PC-3 (cell line): ENCODE measurements at regions not wholly inside any gene's neighbourhood (a gene's known extent, or its start where the extent isn't known, plus 50 kb on each side); places are given as distances from the start of the nearest gene placed in this dataset.
A peak's percentile ranks its signal among the peaks of the same experiment; 100 is the strongest.
"Not testable (repeated sequence)": the region's sequence is repeated elsewhere in the genome, so short reads cannot be mapped to it uniquely, and the experiment has no call there.

ENCODE experiments used
- ATAC-seq: fragments of 200-7000 bp; cut with Tn5 transposase; 2 replicates; pipeline ENCODE4 v1.9.1; 2020; ENCODE audit warnings: mild to moderate bottlenecking, moderate library complexity
- BruUV-seq: library from RNA; stranded (reverse); fragments of 400-500 nt; replicated peaks from 2 replicates; lab custom pipeline; 2021; lab: Mats Ljungman, UMichigan
- CTCF ChIA-PET: fragments of 300-600 bp; sonication (Branson Sonifier 250); formaldehyde crosslinking; loops from one replicate; lab custom pipeline; 2022; ENCODE audit warnings: antibody characterized with exemption; lab: Charles Lee
- POLR2A ChIA-PET: fragments of 300-600 bp; sonication (Branson Sonifier 250); formaldehyde crosslinking; loops from one replicate; lab custom pipeline; 2022; ENCODE audit warnings: antibody characterized with exemption; ENCODE audit not compliant: unreplicated experiment; lab: Charles Lee
- DNase-seq: peaks from one replicate; pipeline ENCODE4 v3.0.0-alpha.2; 2015
- H2AFZ ChIP-seq: fragments of 300-600 bp; sonication (generic); 2 replicates; pipeline ENCODE4 v1.6.0; 2016; ENCODE audit warnings: antibody characterized with exemption, low read length
- H3F3A ChIP-seq: fragments of 300-600 bp; sonication (generic); one replicate; pipeline ENCODE4 v1.6.0; 2017; ENCODE audit warnings: antibody characterized with exemption, low read length, control low read depth, mild to moderate bottlenecking; ENCODE audit not compliant: unreplicated experiment
- H3K27ac ChIP-seq: fragments of 300-600 bp; sonication (generic); 2 replicates; pipeline ENCODE4 v1.5.1; 2016; ENCODE audit warnings: mild to moderate bottlenecking, low read length
- H3K27me3 ChIP-seq: fragments of 300-600 bp; sonication (generic); 2 replicates; pipeline ENCODE4 v1.6.1; 2016; ENCODE audit warnings: low read length, mixed read lengths
- H3K36me3 ChIP-seq: fragments of 300-600 bp; sonication (generic); 2 replicates; pipeline ENCODE4 v1.6.1; 2016; ENCODE audit warnings: low read depth, mixed run types, low read length, mixed read lengths
- H3K4me1 ChIP-seq: fragments of 300-600 bp; sonication (generic); 2 replicates; pipeline ENCODE4 v1.5.1; 2016; ENCODE audit warnings: low read length; ENCODE audit not compliant: insufficient read depth
- H3K4me2 ChIP-seq: fragments of 300-600 bp; sonication (generic); 2 replicates; pipeline ENCODE4 v1.6.0; 2016; ENCODE audit warnings: low read length
- H3K4me3 ChIP-seq: fragments of 300-600 bp; sonication (generic); 2 replicates; pipeline ENCODE4 v1.5.1; 2016; ENCODE audit warnings: mild to moderate bottlenecking, low read length, mixed read lengths
- H3K79me2 ChIP-seq: fragments of 300-600 bp; sonication (generic); 2 replicates; pipeline ENCODE4 v1.6.1; 2017; ENCODE audit warnings: low read length, mixed read lengths
- H3K9ac ChIP-seq: fragments of 300-600 bp; sonication (generic); 2 replicates; pipeline ENCODE4 v1.6.0; 2016; ENCODE audit warnings: mild to moderate bottlenecking, low read length
- H3K9me2 ChIP-seq: fragments of 300-600 bp; sonication (generic); replicated peaks from 2 replicates; pipeline ENCODE4 v1.6.1; 2016; ENCODE audit warnings: mixed run types, low read length, mixed read lengths
- H3K9me3 ChIP-seq: fragments of 300-600 bp; sonication (generic); 2 replicates; pipeline ENCODE4 v1.6.1; 2016; ENCODE audit warnings: low read length, mixed read lengths
- H4K20me1 ChIP-seq: fragments of 300-600 bp; sonication (generic); 2 replicates; pipeline ENCODE4 v1.6.1; 2016; ENCODE audit warnings: low read length, mixed read lengths
- EZH2 ChIP-seq: fragments of 300-600 bp; sonication (generic); IDR thresholded peaks from one replicate; pipeline ENCODE4 v1.6.1; 2017; ENCODE audit warnings: antibody characterized with exemption, mild to moderate bottlenecking, low read length; ENCODE audit not compliant: unreplicated experiment
- EZH2phosphoT487 ChIP-seq: fragments of 300-600 bp; sonication (generic); IDR thresholded peaks from 2 replicates; pipeline ENCODE4 v1.6.1; 2018; ENCODE audit warnings: mild to moderate bottlenecking, antibody characterized with exemption, low read length, borderline replicate concordance
- intact Hi-C: fragments of 100-400 bp; cut with micrococcal nuclease; formaldehyde crosslinking; loops from 2 replicates; pipeline ENCODE4 v1.9.0; 2023
- TF ChIP-seq, protein P1 (sequence below): fragments of 300-600 bp; sonication (generic); conservative IDR thresholded peaks from 2 replicates; pipeline ENCODE4 v1.5.1; 2017; ENCODE audit warnings: antibody characterized with exemption, low read depth, mild to moderate bottlenecking, low read length

DNA sequence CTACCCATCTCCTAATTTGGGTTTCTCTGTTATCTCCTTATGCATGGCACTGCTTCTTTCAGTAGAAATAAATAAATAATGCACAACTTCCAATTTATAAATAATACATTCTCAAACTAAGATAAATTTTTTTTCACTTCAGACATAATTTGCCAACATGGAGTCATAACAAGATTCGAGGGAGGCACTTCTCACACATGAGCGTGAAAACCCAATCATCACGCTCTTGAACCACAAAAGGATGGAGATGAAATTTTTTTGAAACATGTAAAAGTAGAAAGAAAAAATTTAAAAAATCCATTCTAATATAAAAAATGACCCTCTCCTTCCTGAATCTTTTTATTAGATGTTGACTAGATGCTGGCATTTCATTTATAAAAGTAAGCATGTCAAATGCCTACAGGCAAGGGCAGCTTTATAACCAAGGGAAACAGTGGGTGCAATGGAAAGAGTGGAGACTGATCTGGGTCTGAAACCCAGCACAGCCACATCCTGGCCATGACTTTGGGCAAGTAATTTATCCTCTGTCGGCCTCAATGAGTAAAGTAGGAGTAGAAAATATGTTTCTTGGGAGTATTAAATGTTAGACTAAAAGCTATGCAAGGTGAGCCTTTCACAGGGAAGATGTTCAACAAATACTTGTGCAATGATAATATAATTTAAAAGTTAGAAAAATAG, 185.0 kb downstream of the STK31 start:
- Histone ChIP-seq H2AFZ (no peak overlapping the region), H3K36me3 (no peaks in the 10 kb centered on the region), H3K4me1 (peaks cover 21% of the 10 kb centered on the region), H3K9ac (no peak overlapping the region), H3K27ac (no peak overlapping the region), H3K4me2 (no peak overlapping the region), H3K9me2 (no peaks in the 10 kb centered on the region), H3K79me2 (no peaks in the 10 kb centered on the region), H3K27me3 (no peaks in the 10 kb centered on the region), H4K20me1 (no peaks in the 10 kb centered on the region), H3K9me3 (no peaks in the 10 kb centered on the region), H3K4me3 (no peak overlapping the region), H3F3A (no peaks in the 10 kb centered on the region)
- no TSS peak for BruUV-seq
- ATAC-seq (no peak), DNase-seq (no peak)
- POLR2A ChIA-PET = no interaction called here
- TF ChIP-seq EZH2 (no peak), EZH2phosphoT487 (no peak)
- TF ChIP-seq, protein P1, sequence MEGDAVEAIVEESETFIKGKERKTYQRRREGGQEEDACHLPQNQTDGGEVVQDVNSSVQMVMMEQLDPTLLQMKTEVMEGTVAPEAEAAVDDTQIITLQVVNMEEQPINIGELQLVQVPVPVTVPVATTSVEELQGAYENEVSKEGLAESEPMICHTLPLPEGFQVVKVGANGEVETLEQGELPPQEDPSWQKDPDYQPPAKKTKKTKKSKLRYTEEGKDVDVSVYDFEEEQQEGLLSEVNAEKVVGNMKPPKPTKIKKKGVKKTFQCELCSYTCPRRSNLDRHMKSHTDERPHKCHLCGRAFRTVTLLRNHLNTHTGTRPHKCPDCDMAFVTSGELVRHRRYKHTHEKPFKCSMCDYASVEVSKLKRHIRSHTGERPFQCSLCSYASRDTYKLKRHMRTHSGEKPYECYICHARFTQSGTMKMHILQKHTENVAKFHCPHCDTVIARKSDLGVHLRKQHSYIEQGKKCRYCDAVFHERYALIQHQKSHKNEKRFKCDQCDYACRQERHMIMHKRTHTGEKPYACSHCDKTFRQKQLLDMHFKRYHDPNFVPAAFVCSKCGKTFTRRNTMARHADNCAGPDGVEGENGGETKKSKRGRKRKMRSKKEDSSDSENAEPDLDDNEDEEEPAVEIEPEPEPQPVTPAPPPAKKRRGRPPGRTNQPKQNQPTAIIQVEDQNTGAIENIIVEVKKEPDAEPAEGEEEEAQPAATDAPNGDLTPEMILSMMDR = no peak
- CTCF ChIA-PET = no interaction called here
- intact Hi-C loops = no loop called here

DNA sequence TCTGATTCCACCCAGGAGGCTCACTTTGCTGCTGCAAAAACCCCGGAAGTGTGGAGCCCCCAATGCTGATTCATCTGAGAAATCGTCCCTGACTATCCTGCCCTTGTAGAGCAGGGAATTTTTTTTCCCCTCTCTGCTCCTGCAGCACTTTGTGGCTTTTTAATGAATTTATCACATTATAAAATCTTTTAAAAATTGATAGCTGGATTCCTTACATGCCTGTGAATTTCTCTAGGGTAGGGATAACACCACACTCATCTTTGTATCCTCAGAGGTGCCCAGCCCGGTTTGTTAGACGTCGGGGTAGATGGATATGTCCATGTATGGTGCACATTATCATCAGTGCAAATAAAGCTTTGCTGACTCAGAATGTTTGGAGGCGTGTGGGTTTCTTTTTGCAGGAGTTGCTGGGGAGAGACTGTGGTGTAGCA, 185.7 kb downstream of the STK31 start:
- Histone ChIP-seq H3K36me3 (no peaks in the 10 kb centered on the region), H3K9me3 (no peaks in the 10 kb centered on the region), H3K79me2 (no peaks in the 10 kb centered on the region), H3K27ac (0 out of 2 replicates have a peak overlapping the region, but pooled peaks have one; percentile 4), H3K27me3 (no peaks in the 10 kb centered on the region), H3K4me1 (peaks cover 21% of the 10 kb centered on the region), H3F3A (no peaks in the 10 kb centered on the region), H2AFZ (no peak overlapping the region), H3K9me2 (no peaks in the 10 kb centered on the region), H3K4me3 (no peak overlapping the region), H3K4me2 (peak overlapping the region; percentile 31; the same call in 1 of the 2 replicates), H4K20me1 (no peaks in the 10 kb centered on the region), H3K9ac (no peak overlapping the region)
- CTCF ChIA-PET = no interaction called here
- ATAC-seq = peak; percentile 50
- peak; percentile 67 for DNase-seq
- intact Hi-C loops = no loop called here
- no peak for TF ChIP-seq EZH2phosphoT487
- TF ChIP-seq EZH2 = no peak
- TF ChIP-seq, protein P1 = no peak
- POLR2A ChIA-PET = no interaction called here
- no TSS peak for BruUV-seq

DNA sequence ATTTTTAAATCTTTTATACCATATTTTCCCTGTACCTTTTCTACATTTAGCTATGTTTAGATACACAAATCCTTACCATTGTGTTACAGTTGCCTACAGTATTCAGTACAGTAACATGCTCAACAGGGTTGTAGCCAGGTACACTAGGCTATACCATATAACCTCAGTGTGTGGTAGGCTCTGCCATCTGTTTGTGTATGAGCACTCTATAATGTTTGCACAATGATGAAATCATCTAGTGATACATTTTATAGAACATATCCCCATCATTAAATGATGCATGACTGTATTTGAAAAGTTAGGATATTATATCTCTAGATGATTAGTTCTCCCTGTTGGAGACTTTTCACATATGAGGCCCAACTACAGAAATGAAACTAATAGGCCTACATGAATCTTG, 188.6 kb downstream of the STK31 start:
- TF ChIP-seq EZH2 (no peak), EZH2phosphoT487 (no peak)
- TF ChIP-seq, protein P1 = no peak
- DNase-seq (peak; percentile 68), ATAC-seq (peak; percentile 95)
- Histone ChIP-seq H3K4me2 (0 out of 2 replicates have a peak overlapping the region, but pooled peaks have one; percentile 2), H3K9me2 (no peaks in the 10 kb centered on the region), H4K20me1 (no peaks in the 10 kb centered on the region), H3K4me3 (no peak overlapping the region), H3K79me2 (no peaks in the 10 kb centered on the region), H3K9me3 (no peaks in the 10 kb centered on the region), H2AFZ (no peak overlapping the region), H3F3A (no peaks in the 10 kb centered on the region), H3K4me1 (peaks cover 21% of the 10 kb centered on the region), H3K27me3 (no peaks in the 10 kb centered on the region), H3K36me3 (no peaks in the 10 kb centered on the region), H3K9ac (no peak overlapping the region), H3K27ac (peak overlapping the region; percentile 70)
- BruUV-seq = no TSS peak
- ChIA-PET CTCF (no interaction called here), POLR2A (no interaction called here)
- intact Hi-C loops = no loop called here

DNA sequence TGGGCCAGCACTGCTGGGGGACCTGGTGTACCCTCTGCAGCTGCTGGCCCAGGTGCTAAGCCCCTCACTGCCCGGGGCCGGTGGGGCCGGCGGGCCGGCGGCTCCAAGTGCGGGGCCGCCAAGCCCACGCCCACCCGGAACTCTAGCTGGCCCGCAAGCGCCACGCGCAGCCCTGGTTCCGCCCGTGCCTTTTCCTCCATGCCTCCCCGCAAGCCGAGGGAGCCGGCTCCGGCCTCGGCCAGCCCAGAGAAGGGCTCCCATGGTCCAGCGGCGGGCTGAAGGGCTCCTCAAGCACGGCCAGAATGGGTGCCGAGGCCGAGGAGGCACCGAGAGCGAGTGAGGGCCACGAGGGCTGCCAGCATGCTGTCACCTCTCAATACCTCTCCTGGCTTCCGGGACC, 194.9 kb downstream of the STK31 start:
- H3K9ac ChIP-seq, ATAC-seq, H3K36me3 ChIP-seq, CTCF ChIA-PET, H4K20me1 ChIP-seq, POLR2A ChIA-PET, H2AFZ ChIP-seq, H3K9me2 ChIP-seq, H3K27ac ChIP-seq, H3K9me3 ChIP-seq, H3K4me2 ChIP-seq, H3K27me3 ChIP-seq, H3K79me2 ChIP-seq, H3F3A ChIP-seq, intact Hi-C loops, H3K4me3 ChIP-seq, H3K4me1 ChIP-seq, DNase-seq, BruUV-seq: not testable (repeated sequence)
